KOPT-K1 (cell line): ENCODE measurements at regions not wholly inside any gene's neighbourhood (a gene's known extent, or its start where the extent isn't known, plus 50 kb on each side); places are given as distances from the start of the nearest gene placed in this dataset.

Source experiments
- H3K27ac ChIP-seq: fragments of 200-600 bp; sonication (generic); 2 replicates; pipeline ENCODE4 v1.5.1; 2016; ENCODE audit warnings: antibody characterized with exemption, mild to moderate bottlenecking, low read depth, low read length; ENCODE audit not compliant: poor library complexity, severe bottlenecking
- H3K36me3 ChIP-seq: fragments of 200-600 bp; sonication (generic); 2 replicates; pipeline ENCODE4 v1.5.1; 2017; ENCODE audit warnings: antibody characterized with exemption, mild to moderate bottlenecking, low read length, moderate library complexity; ENCODE audit not compliant: insufficient read depth
- H3K9me3 ChIP-seq: fragments of 200-600 bp; sonication (generic); 2 replicates; pipeline ENCODE4 v1.5.1; 2017; ENCODE audit warnings: antibody characterized with exemption, low read length, mild to moderate bottlenecking; ENCODE audit not compliant: insufficient read depth, poor library complexity, severe bottlenecking

DNA sequence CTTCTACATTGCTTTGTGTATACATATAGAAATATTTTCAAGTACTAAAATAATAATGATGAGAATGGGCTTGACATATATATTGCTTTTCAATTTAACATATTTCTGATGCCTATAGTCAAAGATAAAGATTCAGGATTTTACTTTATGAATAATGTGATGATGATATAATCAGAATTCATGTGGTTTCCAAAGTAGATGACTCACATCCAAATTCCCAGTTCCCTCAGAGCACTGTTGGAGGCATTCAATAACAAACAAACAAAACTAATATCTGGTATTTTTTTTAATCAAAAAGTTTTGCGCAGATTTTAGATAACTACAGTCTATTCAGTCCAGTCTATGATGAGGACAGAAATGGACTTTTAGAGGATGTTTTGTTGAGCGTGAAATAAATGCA, 2094.5 kb upstream of the CELF4 start:
- Histone ChIP-seq H3K36me3 (no peaks in the 10 kb centered on the region), H3K9me3 (no peaks in the 10 kb centered on the region), H3K27ac (no peak overlapping the region)

- Histone ChIP-seq H3K27ac (no peak overlapping the region), H3K9me3 (no peaks in the 10 kb centered on the region), H3K36me3 (no peaks in the 10 kb centered on the region)
Measured at GRCh38 chr18:39655341-39655740, 2089.7 kb upstream of the CELF4 start.

DNA sequence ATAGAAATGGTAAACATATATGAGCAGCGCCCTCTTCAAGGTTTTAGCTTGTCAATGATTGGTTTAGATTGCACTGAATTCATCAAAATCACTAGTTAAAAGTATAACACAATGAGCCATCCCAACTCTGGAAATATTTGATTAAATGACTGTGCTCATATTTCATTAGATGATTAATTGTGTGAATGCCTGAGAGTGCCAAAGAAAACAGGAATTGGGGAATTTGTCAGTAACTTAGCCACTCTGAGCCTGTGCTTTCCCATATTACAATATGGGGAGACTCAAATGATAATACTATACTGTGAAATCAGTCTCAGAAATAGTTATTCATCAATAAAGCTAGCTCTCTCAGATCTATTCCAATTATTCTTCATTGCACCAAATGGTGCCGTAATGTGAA, 2087.6 kb upstream of the CELF4 start:
- Histone ChIP-seq H3K36me3 (no peaks in the 10 kb centered on the region), H3K27ac (no peak overlapping the region), H3K9me3 (no peaks in the 10 kb centered on the region)

DNA sequence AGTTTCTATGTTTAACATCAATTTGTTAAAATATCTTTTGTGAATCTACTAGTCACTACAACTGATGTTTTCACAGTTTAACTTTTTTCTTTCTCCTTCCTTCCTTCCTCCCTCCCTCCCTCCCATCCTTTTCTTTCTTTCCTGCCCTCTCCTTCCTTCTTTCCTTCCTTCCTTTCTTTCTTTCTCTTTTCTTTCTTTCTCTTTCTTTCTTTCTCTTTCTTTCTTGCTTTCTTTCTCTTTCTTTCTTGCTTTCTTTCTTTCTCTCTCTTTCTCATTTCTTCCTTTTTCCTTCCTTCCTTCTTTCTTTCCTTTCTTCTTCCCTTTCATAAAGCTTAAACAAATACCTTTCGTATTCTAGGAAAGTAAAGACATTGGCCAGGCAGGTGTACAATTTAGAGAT, 2083.0 kb upstream of the CELF4 start:
- Histone ChIP-seq H3K27ac (no peak overlapping the region), H3K9me3 (no peaks in the 10 kb centered on the region), H3K36me3 (no peaks in the 10 kb centered on the region)

DNA sequence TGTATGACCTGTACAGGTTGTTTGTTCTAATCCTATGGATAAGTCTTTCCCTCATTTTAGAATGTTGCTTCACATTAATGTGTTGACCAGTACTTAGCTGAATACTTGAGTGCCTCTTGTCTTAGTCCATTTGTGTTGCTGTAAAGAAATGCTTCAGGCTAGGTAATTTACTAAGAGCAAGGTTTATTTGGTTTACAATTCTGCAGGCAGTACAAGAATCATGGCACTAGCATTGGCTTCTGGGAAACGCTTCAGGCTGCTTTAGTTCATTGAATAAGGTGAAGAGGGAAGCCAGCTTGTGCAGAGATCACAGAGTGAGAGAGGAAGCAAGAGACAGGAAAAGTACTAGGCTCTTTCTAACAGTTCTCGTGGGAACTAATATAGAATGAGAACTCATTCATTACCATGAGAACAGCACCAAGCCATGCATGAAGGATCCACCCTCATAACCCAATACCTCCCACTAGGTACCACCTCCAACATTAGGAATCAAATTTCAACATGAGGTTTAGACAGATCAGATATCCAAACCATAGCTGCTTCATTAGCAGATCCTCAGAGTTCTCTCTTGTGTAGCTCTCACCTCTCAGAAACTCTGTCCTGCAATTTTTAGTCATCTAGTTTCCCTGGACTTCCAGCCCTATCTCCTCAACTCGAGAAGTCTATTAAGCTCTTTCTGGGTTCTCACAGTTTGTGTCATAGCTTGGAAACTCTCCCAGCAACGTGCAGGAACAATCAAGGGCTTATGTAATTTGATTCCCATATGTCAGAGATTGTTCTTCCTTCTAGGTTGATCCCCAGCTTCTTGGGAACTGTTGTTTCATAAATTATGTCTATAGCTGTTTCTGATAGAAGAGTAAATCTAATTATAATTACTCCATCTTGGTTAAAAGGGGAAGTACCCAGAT, 2082.3 kb upstream of the CELF4 start:
- no peaks in the 10 kb centered on the region for H3K36me3 ChIP-seq
- no peak overlapping the region for H3K27ac ChIP-seq

DNA sequence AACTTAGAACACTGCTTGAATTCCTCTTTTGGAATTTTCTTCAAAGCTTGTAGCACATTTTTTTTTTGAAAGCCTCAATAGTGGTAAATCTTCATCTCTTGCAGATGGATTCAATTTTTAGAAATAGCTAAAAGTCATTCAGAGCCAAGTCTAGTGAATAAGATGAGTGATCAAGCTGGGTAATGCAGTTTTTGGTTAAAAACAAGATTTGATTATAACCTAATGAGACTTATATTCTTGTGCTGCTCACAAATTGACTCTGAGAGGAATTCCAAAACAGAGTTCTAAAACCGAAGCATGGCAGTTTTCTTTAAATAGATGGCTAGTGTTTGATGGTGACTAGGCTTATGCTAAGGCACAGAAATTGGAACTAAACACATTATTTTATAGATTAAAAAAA, 2072.6 kb upstream of the CELF4 start:
- Histone ChIP-seq H3K36me3 (no peaks in the 10 kb centered on the region), H3K27ac (no peak overlapping the region), H3K9me3 (no peaks in the 10 kb centered on the region)

More for the DNA sequence above, 2082.3 kb upstream of the CELF4 start:
- no peaks in the 10 kb centered on the region for H3K9me3 ChIP-seq

GRCh38 chr18:39636931-39637330, 2071.3 kb upstream of the CELF4 start:
- Histone ChIP-seq H3K27ac (no peak overlapping the region), H3K36me3 (no peaks in the 10 kb centered on the region), H3K9me3 (no peaks in the 10 kb centered on the region)

GRCh38 chr18:39635966-39636365, 2070.4 kb upstream of the CELF4 start:
- H3K36me3 ChIP-seq: no peaks in the 10 kb centered on the region
- H3K9me3 ChIP-seq: no peaks in the 10 kb centered on the region

DNA sequence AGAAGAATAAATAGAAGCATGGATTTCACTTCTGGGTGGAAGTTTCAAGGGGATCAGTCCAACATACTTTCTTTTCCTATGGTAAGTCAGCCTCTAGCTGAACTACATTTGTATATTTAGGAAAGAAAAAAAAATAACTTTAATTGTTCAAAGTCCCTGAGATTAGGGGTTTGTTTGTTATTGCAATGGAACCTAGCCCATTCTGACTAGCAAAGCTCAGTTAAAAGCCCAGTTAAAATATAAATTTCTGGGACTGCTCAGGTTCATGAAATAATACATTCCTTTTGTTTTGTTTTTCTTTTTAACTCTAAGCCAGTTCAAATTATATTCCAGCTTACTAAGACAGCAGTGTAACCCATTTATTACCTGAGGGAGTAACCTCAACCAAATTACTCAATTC, 2069.6 kb upstream of the CELF4 start:
- Histone ChIP-seq H3K9me3 (no peaks in the 10 kb centered on the region), H3K27ac (no peak overlapping the region), H3K36me3 (no peaks in the 10 kb centered on the region)

More at GRCh38 chr18:39635966-39636365, 2070.4 kb upstream of the CELF4 start:
- no peak overlapping the region for H3K27ac ChIP-seq

DNA sequence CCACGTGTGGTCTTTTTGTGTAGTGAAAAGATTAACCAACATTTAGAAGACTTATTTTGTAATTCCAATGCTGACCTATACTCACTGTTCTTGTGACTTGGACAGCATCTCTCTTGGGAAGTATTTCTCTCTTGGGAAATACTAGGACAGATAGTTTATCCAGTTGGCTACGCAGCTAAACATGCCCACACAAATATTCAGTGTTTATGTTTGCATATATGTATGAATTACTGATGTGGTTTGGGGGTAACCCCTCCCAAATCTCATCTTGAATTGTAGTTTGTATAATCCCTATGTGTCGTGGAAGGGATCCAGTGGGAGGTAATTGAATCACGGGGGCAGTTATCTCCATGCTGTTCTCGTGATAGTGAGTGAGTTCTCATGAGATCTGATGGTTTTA, 2062.3 kb upstream of the CELF4 start:
- no peaks in the 10 kb centered on the region for H3K36me3 ChIP-seq
- no peak overlapping the region for H3K27ac ChIP-seq
- H3K9me3 ChIP-seq: no peaks in the 10 kb centered on the region

GRCh38 chr18:39624961-39625360, 2059.4 kb upstream of the CELF4 start:
- no peaks in the 10 kb centered on the region for H3K9me3 ChIP-seq
- H3K36me3 ChIP-seq: no peaks in the 10 kb centered on the region
- H3K27ac ChIP-seq: no peak overlapping the region

DNA sequence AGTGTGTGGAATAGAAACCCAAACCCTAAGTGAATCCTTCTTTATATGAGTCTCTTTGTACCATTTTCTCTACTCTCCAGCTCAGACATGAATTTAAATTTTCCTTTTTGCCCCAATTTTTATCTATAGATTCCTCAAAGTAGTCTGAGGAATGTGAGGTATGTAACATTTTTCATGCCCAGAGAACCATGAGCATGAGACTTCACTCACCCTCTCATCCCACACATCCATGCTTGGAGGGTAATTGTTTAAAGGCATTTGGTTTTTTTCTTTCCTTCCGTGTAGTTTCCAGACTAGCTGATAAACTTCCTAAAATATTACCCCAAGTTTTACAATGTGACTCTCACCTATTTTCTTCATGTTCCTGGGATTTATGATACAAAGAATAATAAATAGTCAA, 2056.8 kb upstream of the CELF4 start:
- Histone ChIP-seq H3K9me3 (no peaks in the 10 kb centered on the region), H3K27ac (no peak overlapping the region), H3K36me3 (no peaks in the 10 kb centered on the region)

- Histone ChIP-seq H3K27ac (no peak overlapping the region), H3K36me3 (no peaks in the 10 kb centered on the region), H3K9me3 (no peaks in the 10 kb centered on the region)
Measured at GRCh38 chr18:39620551-39621168, 2055.1 kb upstream of the CELF4 start.

DNA sequence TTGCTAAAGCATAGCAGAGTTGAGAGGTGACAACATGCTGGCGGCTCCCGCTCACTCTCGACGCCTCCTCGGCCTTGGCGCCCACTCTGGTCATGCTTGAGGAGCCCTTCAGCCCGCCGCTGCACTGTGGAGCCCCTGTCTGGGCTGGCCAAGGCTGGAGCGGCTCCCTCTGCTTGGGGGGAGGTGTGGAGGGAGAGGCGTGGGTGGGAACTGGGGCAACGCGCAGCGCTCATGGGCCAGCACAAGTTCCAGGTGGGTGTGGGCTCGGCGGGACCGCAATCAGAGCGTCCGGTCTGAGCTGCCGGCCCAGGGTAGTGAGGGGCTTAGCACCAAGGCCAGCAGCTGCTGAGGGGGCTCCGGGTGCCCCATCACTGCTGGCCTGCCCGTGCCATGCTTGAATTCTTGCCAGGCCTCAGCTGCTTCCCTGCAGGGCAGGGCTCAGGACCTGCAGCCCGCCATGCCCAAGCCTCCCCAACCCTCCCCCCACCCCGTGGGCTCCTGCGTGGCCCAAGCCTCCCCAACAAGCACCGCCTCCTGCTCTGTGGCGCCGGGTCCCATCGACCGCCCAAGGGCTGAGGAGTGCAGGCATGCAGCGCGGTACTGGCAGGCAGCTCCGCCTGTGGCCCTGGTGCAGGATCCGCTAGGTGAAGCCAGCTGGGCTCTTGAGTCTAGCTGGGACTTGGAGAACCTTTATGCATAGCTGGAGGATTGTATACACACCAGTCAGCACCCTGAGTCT, 2052.8 kb upstream of the CELF4 start:
- Histone ChIP-seq H3K27ac (no peak overlapping the region), H3K36me3 (no peaks in the 10 kb centered on the region), H3K9me3 (no peaks in the 10 kb centered on the region)

DNA sequence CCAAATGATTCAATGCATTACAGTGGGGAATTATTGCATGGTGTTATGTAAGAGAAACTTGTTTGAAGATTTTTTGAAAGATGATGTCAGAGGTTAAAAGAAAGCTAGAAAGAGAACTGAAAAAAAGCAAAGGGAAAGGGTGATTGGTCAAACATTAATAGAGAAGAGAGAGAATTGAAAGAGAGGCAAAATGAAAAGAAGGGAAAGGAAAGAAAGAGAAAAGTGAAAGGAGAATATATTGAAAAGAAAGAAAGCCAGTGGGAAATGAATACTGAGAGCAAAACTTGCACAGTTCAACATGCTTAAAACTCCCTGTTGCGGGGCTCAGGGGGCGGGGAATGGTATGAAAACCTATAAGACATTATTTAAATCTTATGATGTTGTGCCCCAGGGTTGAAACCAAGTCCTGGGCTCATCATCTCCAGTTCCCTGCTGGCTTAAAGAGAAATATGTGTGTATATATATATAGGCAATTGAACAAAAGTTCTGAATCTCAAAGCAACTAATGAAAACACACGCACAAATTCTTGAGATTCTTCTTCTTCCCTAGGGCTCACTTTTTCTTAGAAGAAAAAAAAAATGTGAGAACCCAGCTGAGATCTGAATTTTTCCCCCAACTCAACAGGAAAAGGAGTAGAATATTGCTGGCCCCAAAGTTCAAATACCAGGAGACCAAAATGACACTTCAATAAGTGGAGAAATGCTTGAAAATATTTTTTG, 2045.9 kb upstream of the CELF4 start:
- H3K27ac ChIP-seq: no peak overlapping the region
- H3K36me3 ChIP-seq: no peaks in the 10 kb centered on the region
- no peaks in the 10 kb centered on the region for H3K9me3 ChIP-seq
